Prostate gland (tissue), 2 donors: ENCODE measurements at regions not wholly inside any gene's neighbourhood (a gene's known extent, or its start where the extent isn't known, plus 50 kb on each side); places are given as distances from the start of the nearest gene placed in this dataset.

Experiments used
- DNase-seq: peaks from one replicate; pipeline ENCODE4 v3.0.0-alpha.2; 2019; ENCODE audit warnings: low spot score
- H3K27ac ChIP-seq, 2 donors: fragments of 200-600 bp; sonication (generic); 2 replicates each; pipeline ENCODE4 v1.5.1; 2017 to 2019
- H3K27me3 ChIP-seq: fragments of 200-600 bp; sonication (generic); replicated peaks from 2 replicates; pipeline ENCODE4 v1.5.1; 2019; ENCODE audit not compliant: insufficient read depth
- H3K36me3 ChIP-seq, 2 donors: fragments of 200-600 bp; sonication (generic); 1 replicate in 1 of 2; 2 replicates in 1 of 2; pipeline versions ENCODE4 v1.5.1 to v1.8.1; 2017 to 2019
- H3K4me1 ChIP-seq: fragments of 200-600 bp; sonication (generic); replicated peaks from 2 replicates; pipeline ENCODE4 v1.5.1; 2019
- H3K4me3 ChIP-seq, 2 donors: fragments of 200-600 bp; sonication (generic); 2 replicates each; pipeline ENCODE4 v1.5.1; 2017 to 2019
- H3K9me3 ChIP-seq: fragments of 200-600 bp; sonication (generic); 2 replicates; pipeline ENCODE4 v1.5.1; 2017
- CTCF ChIP-seq, 4 experiments: fragments of 200-600 bp in 2 of 4; fragments of 450-650 bp in 2 of 4; sonication (generic) in 2 of 4; IDR thresholded peaks; 1 replicate in 3 of 4; 2 replicates in 1 of 4; pipeline ENCODE4 v1.5.1; 2016 to 2019; ENCODE audit warnings: antibody characterized with exemption in 4 of 4, mild to moderate bottlenecking in 2 of 4, moderate library complexity in 2 of 4
- POLR2A ChIP-seq: fragments of 450-650 bp; IDR thresholded peaks from one replicate; pipeline ENCODE4 v1.6.1; 2016; ENCODE audit warnings: antibody characterized with exemption, mild to moderate bottlenecking
- POLR2AphosphoS5 ChIP-seq: sonication (generic); formaldehyde crosslinking; IDR thresholded peaks from one replicate; pipeline ENCODE4 v1.6.1; 2017; ENCODE audit warnings: antibody characterized with exemption
- WGBS: methylation state at CpG from one replicate; pipeline ENCODE4 v1.1.5; 2018; 5-methylcytosine and 5-hydroxymethylcytosine counted together
- intact Hi-C: fragments of 100-400 bp; cut with DNase I; formaldehyde crosslinking; loops from one replicate; pipeline ENCODE4 v1.14.2; 2022

GRCh38 chr6:14258117-14258516 is 140.5 kb downstream of the CD83 start:
- intact Hi-C loops: no loop called here
- no peak overlapping the region for H3K4me3 ChIP-seq
- no peak for DNase-seq

GRCh38 chr6:14258695-14259593 is 141.4 kb downstream of the CD83 start:
- no peaks in the 10 kb centered on the region for H3K36me3 ChIP-seq
- intact Hi-C loops: no loop called here
- no peak overlapping the region for H3K4me3 ChIP-seq
- 87% methylated on average over 12 of the region's 12 CpGs for WGBS
- no peaks in the 10 kb centered on the region for H3K4me1 ChIP-seq
- no peak for DNase-seq
- no peaks in the 10 kb centered on the region for H3K9me3 ChIP-seq
- no peak for TF ChIP-seq POLR2AphosphoS5
- no peak for TF ChIP-seq CTCF (IDR thresholded peaks at IDR 0.05)
- no peak for TF ChIP-seq POLR2A
- H3K27ac ChIP-seq: no peak overlapping the region
- H3K27me3 ChIP-seq: no peaks in the 10 kb centered on the region

More at GRCh38 chr6:14258117-14258516, 140.5 kb downstream of the CD83 start:
- 23% methylated on average over 2 of the region's 2 CpGs for WGBS
- Histone ChIP-seq H3K27me3 (no peaks in the 10 kb centered on the region), H3K4me1 (no peaks in the 10 kb centered on the region), H3K27ac (no peak overlapping the region), H3K36me3 (no peaks in the 10 kb centered on the region), H3K9me3 (no peaks in the 10 kb centered on the region)
- TF ChIP-seq CTCF (IDR thresholded peaks at IDR 0.05) (no peak), POLR2A (no peak), POLR2AphosphoS5 (no peak)

- no peaks in the 10 kb centered on the region for H3K36me3 ChIP-seq
- WGBS: 93% methylated on average over 8 of the region's 8 CpGs
- no peaks in the 10 kb centered on the region for H3K9me3 ChIP-seq
- H3K4me3 ChIP-seq: no peak overlapping the region
- no peak for DNase-seq
- TF ChIP-seq POLR2AphosphoS5 (no peak), CTCF (IDR thresholded peaks at IDR 0.05) (no peak), POLR2A (no peak)
- no peaks in the 10 kb centered on the region for H3K27me3 ChIP-seq
- H3K27ac ChIP-seq: no peak overlapping the region
- intact Hi-C loops: no loop called here
- no peaks in the 10 kb centered on the region for H3K4me1 ChIP-seq
Observed at GRCh38 chr6:14259594-14260152, 142.1 kb downstream of the CD83 start.

- no peaks in the 10 kb centered on the region for H3K27me3 ChIP-seq
- H3K4me1 ChIP-seq: no peaks in the 10 kb centered on the region
- no peaks in the 10 kb centered on the region for H3K36me3 ChIP-seq
- 100% methylated on average over 1 of the region's 1 CpG for WGBS
- H3K27ac ChIP-seq: no peak overlapping the region
- H3K4me3 ChIP-seq: no peak overlapping the region
- no peak for DNase-seq
- intact Hi-C loops: no loop called here
- TF ChIP-seq CTCF (IDR thresholded peaks at IDR 0.05) (no peak), POLR2AphosphoS5 (no peak), POLR2A (no peak)
- no peaks in the 10 kb centered on the region for H3K9me3 ChIP-seq
Observed at GRCh38 chr6:14260839-14261238, 143.3 kb downstream of the CD83 start.
